OCI-LY1 (cell line): ENCODE measurements at regions not wholly inside any gene's neighbourhood (a gene's known extent, or its start where the extent isn't known, plus 50 kb on each side); places are given as distances from the start of the nearest gene placed in this dataset.

Experiments
- EZH2 ChIP-seq: fragments of 200-600 bp; sonication (generic), shearing (Covaris generic); IDR thresholded peaks from 2 replicates; pipeline ENCODE4 v1.8.0; 2017; ENCODE audit warnings: borderline replicate concordance, mixed run types, mild to moderate bottlenecking, antibody characterized with exemption, low read length, moderate library complexity, mixed read lengths
- TF ChIP-seq, protein P1 (sequence below): fragments of 200-600 bp; sonication (generic), shearing (Covaris generic); IDR thresholded peaks from 2 replicates; pipeline ENCODE4 v1.5.1; 2017; ENCODE audit warnings: mild to moderate bottlenecking, antibody characterized with exemption, low read length, moderate library complexity, mixed read lengths

GRCh38 chr6:26300043-26300331 lies 65.0 kb upstream of the BTN3A2 start:
- TF ChIP-seq, protein P1, sequence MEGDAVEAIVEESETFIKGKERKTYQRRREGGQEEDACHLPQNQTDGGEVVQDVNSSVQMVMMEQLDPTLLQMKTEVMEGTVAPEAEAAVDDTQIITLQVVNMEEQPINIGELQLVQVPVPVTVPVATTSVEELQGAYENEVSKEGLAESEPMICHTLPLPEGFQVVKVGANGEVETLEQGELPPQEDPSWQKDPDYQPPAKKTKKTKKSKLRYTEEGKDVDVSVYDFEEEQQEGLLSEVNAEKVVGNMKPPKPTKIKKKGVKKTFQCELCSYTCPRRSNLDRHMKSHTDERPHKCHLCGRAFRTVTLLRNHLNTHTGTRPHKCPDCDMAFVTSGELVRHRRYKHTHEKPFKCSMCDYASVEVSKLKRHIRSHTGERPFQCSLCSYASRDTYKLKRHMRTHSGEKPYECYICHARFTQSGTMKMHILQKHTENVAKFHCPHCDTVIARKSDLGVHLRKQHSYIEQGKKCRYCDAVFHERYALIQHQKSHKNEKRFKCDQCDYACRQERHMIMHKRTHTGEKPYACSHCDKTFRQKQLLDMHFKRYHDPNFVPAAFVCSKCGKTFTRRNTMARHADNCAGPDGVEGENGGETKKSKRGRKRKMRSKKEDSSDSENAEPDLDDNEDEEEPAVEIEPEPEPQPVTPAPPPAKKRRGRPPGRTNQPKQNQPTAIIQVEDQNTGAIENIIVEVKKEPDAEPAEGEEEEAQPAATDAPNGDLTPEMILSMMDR, result no peak
- no peak for TF ChIP-seq EZH2
